ENCODE measurements at regions not wholly inside any gene's neighbourhood (a gene's known extent, or its start where the extent isn't known, plus 50 kb on each side); places are given as distances from the start of the nearest gene placed in this dataset.

DNA sequence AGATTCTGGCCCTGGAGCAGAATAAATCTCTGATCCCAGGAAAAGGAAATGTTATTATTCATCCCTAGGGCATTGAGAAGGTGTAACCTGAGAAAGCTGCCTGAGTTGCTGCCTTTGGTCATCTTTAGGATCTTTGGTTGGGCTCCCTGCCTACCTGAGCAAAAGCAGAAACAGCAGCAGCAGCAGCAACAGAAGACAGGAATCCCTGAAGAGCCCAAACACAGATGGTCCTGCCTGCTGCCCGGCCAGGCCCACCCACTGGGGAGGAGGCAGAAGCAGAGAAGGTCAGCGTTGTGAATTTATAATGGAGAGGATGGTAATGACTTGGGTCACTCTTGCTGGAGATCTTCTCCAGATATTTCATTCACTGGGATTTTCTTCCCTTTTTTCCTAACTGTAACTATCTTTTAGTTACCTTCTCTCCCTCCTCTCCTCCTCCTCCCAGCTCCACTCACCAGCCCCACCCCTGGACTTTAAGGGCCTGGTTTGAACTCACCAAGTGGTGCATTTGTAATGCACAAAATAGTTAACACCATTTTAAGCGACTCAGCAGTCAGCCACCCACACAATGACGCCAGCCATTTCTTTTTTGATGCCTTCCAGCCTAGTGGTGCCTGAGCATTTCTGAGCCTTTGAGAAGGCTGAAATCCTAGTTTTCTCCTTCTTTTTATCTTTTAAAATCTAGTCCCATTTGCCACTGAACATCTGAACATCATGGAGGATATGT lies 91.7 kb downstream of the HSPH1 start:
- H3K36me3 ChIP-seq: no peaks in the 10 kb centered on the region
- no peaks in the 10 kb centered on the region for H3K27me3 ChIP-seq
- H3K27ac ChIP-seq: no peak overlapping the region
- no peaks in the 10 kb centered on the region for H3K9me3 ChIP-seq
- WGBS, 2 donors: 63 to 72% methylated on average over 4 of the region's 4 CpGs
- H3K4me3 ChIP-seq: no peak overlapping the region
- no peak for DNase-seq
- intact Hi-C loops (cut with DNase I): no loop called here
- no peak for ATAC-seq
- H3K4me1 ChIP-seq: no peaks in the 10 kb centered on the region
- TF ChIP-seq, protein P1, sequence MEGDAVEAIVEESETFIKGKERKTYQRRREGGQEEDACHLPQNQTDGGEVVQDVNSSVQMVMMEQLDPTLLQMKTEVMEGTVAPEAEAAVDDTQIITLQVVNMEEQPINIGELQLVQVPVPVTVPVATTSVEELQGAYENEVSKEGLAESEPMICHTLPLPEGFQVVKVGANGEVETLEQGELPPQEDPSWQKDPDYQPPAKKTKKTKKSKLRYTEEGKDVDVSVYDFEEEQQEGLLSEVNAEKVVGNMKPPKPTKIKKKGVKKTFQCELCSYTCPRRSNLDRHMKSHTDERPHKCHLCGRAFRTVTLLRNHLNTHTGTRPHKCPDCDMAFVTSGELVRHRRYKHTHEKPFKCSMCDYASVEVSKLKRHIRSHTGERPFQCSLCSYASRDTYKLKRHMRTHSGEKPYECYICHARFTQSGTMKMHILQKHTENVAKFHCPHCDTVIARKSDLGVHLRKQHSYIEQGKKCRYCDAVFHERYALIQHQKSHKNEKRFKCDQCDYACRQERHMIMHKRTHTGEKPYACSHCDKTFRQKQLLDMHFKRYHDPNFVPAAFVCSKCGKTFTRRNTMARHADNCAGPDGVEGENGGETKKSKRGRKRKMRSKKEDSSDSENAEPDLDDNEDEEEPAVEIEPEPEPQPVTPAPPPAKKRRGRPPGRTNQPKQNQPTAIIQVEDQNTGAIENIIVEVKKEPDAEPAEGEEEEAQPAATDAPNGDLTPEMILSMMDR (IDR thresholded peaks at IDR 0.05): no peak

DNA sequence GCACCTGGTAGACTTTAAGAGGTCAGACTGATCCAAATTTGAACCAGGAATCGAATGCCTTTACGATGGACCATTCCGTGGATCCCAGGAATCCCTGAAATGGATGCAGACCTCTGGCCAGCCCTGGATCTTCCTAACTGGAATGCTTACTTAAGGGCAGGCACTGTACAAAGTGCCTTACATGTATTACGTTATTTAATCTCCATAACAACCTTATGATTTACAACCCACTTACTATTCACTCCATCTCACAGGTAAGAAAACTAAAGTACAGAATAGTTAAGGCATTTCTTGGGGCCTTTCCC lies 93.6 kb downstream of the HSPH1 start:
- 90 to 94% methylated on average over 4 of the region's 4 CpGs for WGBS, 2 donors
- TF ChIP-seq, protein P1 (IDR thresholded peaks at IDR 0.05): no peak
- intact Hi-C loops (cut with DNase I): no loop called here

GRCh38 chr13:31067416-31068118 lies 94.1 kb downstream of the HSPH1 start:
- no peaks in the 10 kb centered on the region for H3K4me1 ChIP-seq
- TF ChIP-seq, protein P1 (IDR thresholded peaks at IDR 0.05): no peak
- no peaks in the 10 kb centered on the region for H3K27me3 ChIP-seq
- no peak for ATAC-seq
- no peaks in the 10 kb centered on the region for H3K36me3 ChIP-seq
- no peak for DNase-seq
- H3K9me3 ChIP-seq: peaks cover 0 to 4% (median 0%) of the 10 kb centered on the region in 11 donors
- H3K4me3 ChIP-seq: no peak overlapping the region
- H3K27ac ChIP-seq: no peak overlapping the region
- WGBS, 2 donors: 88 to 90% methylated on average over 8 of the region's 8 CpGs
- intact Hi-C loops (cut with DNase I): no loop called here

More for the DNA sequence above, 93.6 kb downstream of the HSPH1 start:
- Histone ChIP-seq H3K36me3 (no peaks in the 10 kb centered on the region), H3K9me3 (peaks cover 0 to 4% (median 0%) of the 10 kb centered on the region in 11 donors), H3K4me1 (no peaks in the 10 kb centered on the region), H3K4me3 (no peak overlapping the region), H3K27ac (no peak overlapping the region), H3K27me3 (no peaks in the 10 kb centered on the region)
- no peak for DNase-seq
- ATAC-seq: no peak

GRCh38 chr13:31064636-31065035 lies 97.1 kb downstream of the HSPH1 start:
- intact Hi-C loops (cut with DNase I): no loop called here
- Histone ChIP-seq H3K36me3 (no peaks in the 10 kb centered on the region), H3K27me3 (no peaks in the 10 kb centered on the region), H3K9me3 (peaks cover 0 to 4% (median 0%) of the 10 kb centered on the region in 11 donors), H3K4me3 (no peak overlapping the region), H3K27ac (no peak overlapping the region), H3K4me1 (no peaks in the 10 kb centered on the region)
- WGBS, 2 donors: 87 to 90% methylated on average over 4 of the region's 4 CpGs
- TF ChIP-seq, protein P1 (IDR thresholded peaks at IDR 0.05): no peak
- ATAC-seq (no peak), DNase-seq (no peak)

All from heart right ventricle (tissue), 16 donors.